Activated CD4-positive, alpha-beta T cell treated with anti-CD3 and anti-CD28 coated beads, Interleukin-2, amount 10 ng/mL, durations not matched to agents 24 days and 14 days (primary cell): ENCODE measurements at regions not wholly inside any gene's neighbourhood (a gene's known extent, or its start where the extent isn't known, plus 50 kb on each side); places are given as distances from the start of the nearest gene placed in this dataset.
"Not testable (repeated sequence)": the region's sequence is repeated elsewhere in the genome, so short reads cannot be mapped to it uniquely, and the experiment has no call there.

Experiments
- DNase-seq: peaks from one replicate; pipeline ENCODE4 v3.0.0; 2022
- H3K27ac Mint-ChIP-seq: one replicate; pipeline ENCODE4 v1.8.0; 2022; ENCODE audit warnings: mild to moderate bottlenecking, mixed read lengths
- H3K27me3 Mint-ChIP-seq: one replicate; pipeline ENCODE4 v1.8.0; 2022; ENCODE audit warnings: mixed read lengths
- H3K36me3 Mint-ChIP-seq: one replicate; pipeline ENCODE4 v1.8.0; 2022; ENCODE audit warnings: low read depth, mild to moderate bottlenecking, mixed read lengths
- H3K4me1 Mint-ChIP-seq: one replicate; pipeline ENCODE4 v1.8.0; 2021; ENCODE audit warnings: mixed read lengths
- H3K4me3 Mint-ChIP-seq: one replicate; pipeline ENCODE4 v1.8.0; 2022; ENCODE audit warnings: mild to moderate bottlenecking, moderate library complexity, mixed read lengths
- H3K9me3 Mint-ChIP-seq: one replicate; pipeline ENCODE4 v1.8.0; 2021; ENCODE audit warnings: mixed read lengths
- intact Hi-C: fragments of 100-400 bp; cut with micrococcal nuclease; formaldehyde crosslinking; loops from one replicate; pipeline ENCODE4 v1.15.1; 2023

GRCh38 chr5:167427641-167428040 is 863.8 kb upstream of the WWC1 start:
- H3K4me1 Mint-ChIP-seq, H3K9me3 Mint-ChIP-seq, DNase-seq, H3K4me3 Mint-ChIP-seq, H3K27me3 Mint-ChIP-seq, H3K36me3 Mint-ChIP-seq, intact Hi-C loops, H3K27ac Mint-ChIP-seq: not testable (repeated sequence)

GRCh38 chr5:167440846-167441245 is 850.6 kb upstream of the WWC1 start:
- Mint-ChIP-seq H3K4me3 (no peak overlapping the region), H3K36me3 (no peaks in the 10 kb centered on the region), H3K27ac (no peak overlapping the region), H3K9me3 (peaks cover 4% of the 10 kb centered on the region), H3K27me3 (no peaks in the 10 kb centered on the region), H3K4me1 (no peaks in the 10 kb centered on the region)
- DNase-seq: no peak
- intact Hi-C loops: no loop called here

- H3K9me3 Mint-ChIP-seq: peaks cover 4% of the 10 kb centered on the region
- no peak overlapping the region for H3K27ac Mint-ChIP-seq
- no peaks in the 10 kb centered on the region for H3K36me3 Mint-ChIP-seq
- H3K4me3 Mint-ChIP-seq: no peak overlapping the region
- intact Hi-C loops: no loop called here
- no peaks in the 10 kb centered on the region for H3K4me1 Mint-ChIP-seq
- DNase-seq: no peak
- H3K27me3 Mint-ChIP-seq: no peaks in the 10 kb centered on the region
These were observed 848.5 kb upstream of the WWC1 start for GRCh38 chr5:167442922-167443321.

DNA sequence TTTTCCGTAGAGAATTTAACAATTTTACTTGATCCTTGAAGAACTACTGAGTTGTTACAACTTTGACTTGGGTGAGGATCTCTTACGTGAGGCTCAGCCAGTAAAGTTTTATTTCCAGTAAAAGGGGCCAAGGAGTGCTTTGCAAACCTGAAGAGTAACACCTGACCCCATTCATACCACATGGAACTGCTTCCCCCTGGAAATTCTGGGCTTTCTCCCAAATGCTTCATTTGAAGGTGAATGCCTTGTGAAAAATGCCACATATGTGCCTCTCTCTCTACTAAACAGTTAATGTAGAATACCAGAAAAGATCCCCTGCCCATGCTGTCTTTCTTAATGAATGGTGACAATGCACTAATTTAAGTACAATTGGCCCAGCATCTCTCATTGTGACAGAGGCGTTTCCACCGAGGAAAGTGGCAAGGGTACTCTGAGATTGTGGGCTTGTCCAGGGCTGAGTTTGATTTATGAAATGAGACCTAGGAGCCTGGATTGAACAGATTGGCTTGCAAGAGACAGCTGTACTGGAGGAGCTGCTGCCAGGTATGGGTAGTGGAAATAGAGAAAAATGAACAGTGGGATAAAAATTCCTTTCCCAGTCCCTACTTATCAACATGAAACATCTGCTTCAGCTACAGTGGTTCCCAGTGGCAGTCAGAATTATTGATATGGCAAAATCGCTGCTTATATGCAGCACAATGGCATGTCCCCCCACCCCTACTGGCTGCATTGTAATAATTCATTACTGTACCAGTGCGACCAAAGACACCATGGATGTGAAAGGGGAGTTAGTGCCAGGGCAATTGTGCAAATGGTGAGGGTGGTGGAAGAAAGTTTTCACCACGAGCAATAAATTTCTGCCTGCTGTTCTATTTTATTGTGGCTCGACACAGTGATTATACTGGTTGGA is 843.7 kb upstream of the WWC1 start:
- Mint-ChIP-seq H3K36me3 (no peaks in the 10 kb centered on the region), H3K27ac (no peak overlapping the region), H3K4me3 (no peak overlapping the region), H3K27me3 (no peaks in the 10 kb centered on the region), H3K9me3 (no peaks in the 10 kb centered on the region), H3K4me1 (no peaks in the 10 kb centered on the region)
- no peak for DNase-seq
- intact Hi-C loops: no loop called here

- no peaks in the 10 kb centered on the region for H3K27me3 Mint-ChIP-seq
- H3K4me1 Mint-ChIP-seq: no peaks in the 10 kb centered on the region
- no peaks in the 10 kb centered on the region for H3K9me3 Mint-ChIP-seq
- no peak overlapping the region for H3K27ac Mint-ChIP-seq
- H3K36me3 Mint-ChIP-seq: no peaks in the 10 kb centered on the region
- H3K4me3 Mint-ChIP-seq: no peak overlapping the region
- intact Hi-C loops: no loop called here
- no peak for DNase-seq
These were observed 843.1 kb upstream of the WWC1 start for GRCh38 chr5:167448376-167448775.

DNA sequence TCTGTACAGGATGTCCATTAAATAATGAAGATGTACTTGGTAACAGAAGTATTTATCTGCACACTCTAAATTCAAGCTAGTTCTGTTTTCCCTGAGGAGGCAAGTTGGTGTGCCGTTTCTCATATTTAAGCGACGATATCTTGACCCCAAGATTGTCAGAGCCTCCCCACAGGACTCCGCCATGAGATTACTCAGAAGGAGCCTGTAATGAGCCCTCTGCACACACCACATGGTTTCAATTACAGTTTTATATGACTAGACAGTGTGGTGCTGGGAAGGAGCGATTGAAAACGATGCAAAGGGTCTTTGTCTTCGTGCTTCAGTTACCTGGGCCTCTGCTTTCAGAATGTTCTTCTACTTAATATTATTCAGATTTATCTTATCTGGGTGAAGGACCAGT is 840.4 kb upstream of the WWC1 start:
- no peaks in the 10 kb centered on the region for H3K27me3 Mint-ChIP-seq
- no peak overlapping the region for H3K27ac Mint-ChIP-seq
- H3K4me1 Mint-ChIP-seq: no peaks in the 10 kb centered on the region
- H3K9me3 Mint-ChIP-seq: no peaks in the 10 kb centered on the region
- H3K36me3 Mint-ChIP-seq: no peaks in the 10 kb centered on the region
- no peak for DNase-seq
- intact Hi-C loops: no loop called here
- H3K4me3 Mint-ChIP-seq: no peak overlapping the region

DNA sequence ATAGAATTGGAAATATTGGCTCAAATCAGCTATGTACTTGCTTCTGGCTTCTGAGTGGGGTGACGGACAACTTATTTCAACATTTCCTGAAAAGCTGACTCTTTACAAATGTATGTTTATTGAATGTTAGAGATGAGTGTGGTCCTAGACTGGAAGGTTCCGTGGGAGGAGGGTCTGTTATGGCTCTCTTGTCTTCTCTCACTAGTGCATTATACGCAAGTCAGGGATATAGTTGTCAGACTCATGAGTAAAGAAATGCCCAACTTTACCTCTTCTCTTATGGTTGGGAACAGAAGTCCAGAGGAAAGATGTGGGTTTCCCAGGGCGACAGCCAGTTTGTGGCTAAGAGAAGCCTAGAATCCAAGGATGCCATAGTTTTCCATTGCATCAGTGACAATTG is 839.3 kb upstream of the WWC1 start:
- H3K27me3 Mint-ChIP-seq: no peaks in the 10 kb centered on the region
- no peak overlapping the region for H3K4me3 Mint-ChIP-seq
- H3K4me1 Mint-ChIP-seq: no peaks in the 10 kb centered on the region
- DNase-seq: no peak
- H3K36me3 Mint-ChIP-seq: no peaks in the 10 kb centered on the region
- H3K27ac Mint-ChIP-seq: no peak overlapping the region
- H3K9me3 Mint-ChIP-seq: no peaks in the 10 kb centered on the region
- intact Hi-C loops: no loop called here

DNA sequence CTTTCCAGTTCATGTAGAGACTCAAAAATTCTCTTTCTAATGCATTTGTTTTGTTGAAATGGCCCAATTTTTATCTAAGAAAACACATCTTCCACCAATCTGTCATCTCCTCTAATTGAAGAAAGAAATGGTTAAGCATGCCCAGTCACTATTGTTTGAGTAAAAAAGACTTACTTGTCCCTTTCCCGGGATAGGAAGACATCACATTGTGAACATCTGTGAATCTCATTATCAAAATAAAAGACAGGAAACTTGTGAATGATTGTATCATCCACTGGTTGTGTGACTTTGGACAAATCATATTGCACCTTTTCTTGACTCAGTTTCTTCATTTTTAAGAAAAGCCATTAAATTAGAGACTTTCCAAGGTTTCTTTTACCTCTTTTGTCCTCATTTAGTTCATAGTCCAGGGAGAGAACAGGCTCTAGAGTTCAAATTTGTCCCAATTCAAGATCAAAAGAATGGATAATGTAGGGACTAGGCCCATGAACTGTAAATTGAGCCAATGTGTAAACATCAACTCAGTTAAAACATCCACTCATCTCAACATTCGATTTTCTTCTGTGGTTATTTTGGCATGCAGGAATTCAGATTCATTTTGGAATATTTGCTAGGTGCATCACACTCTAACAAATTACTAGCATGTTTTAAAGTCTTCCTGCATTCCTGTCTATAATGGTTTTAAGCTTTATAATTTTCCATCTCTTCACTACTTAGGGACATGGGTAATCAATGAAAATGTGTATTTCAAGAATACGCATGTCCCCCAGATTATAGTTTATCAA is 838.0 kb upstream of the WWC1 start:
- no peaks in the 10 kb centered on the region for H3K36me3 Mint-ChIP-seq
- no peaks in the 10 kb centered on the region for H3K27me3 Mint-ChIP-seq
- DNase-seq: no peak
- H3K4me1 Mint-ChIP-seq: no peaks in the 10 kb centered on the region
- no peak overlapping the region for H3K4me3 Mint-ChIP-seq
- intact Hi-C loops: no loop called here
- H3K27ac Mint-ChIP-seq: no peak overlapping the region
- no peaks in the 10 kb centered on the region for H3K9me3 Mint-ChIP-seq

DNA sequence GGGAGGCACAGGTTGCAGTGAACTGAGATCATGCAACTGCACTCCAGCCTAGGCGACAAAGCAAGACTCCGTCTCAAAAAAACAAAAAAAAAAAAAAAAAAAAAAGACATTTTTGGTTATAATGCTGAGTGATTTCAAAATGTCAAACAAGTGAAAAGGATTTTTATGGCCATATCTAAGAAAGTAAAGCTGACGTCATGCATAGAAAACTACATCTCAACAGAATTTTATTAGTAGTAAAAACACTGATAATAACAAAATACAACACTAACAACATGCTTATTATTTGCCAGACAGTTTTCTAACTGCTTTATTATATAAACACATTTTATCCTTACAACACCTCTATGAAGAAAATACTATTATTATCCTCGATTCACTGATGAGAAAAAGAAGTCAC is 833.0 kb upstream of the WWC1 start:
- no peaks in the 10 kb centered on the region for H3K27me3 Mint-ChIP-seq
- H3K4me1 Mint-ChIP-seq: no peaks in the 10 kb centered on the region
- H3K27ac Mint-ChIP-seq: no peak overlapping the region
- DNase-seq: no peak
- H3K36me3 Mint-ChIP-seq: no peaks in the 10 kb centered on the region
- intact Hi-C loops: no loop called here
- H3K9me3 Mint-ChIP-seq: no peaks in the 10 kb centered on the region
- H3K4me3 Mint-ChIP-seq: no peak overlapping the region

- H3K36me3 Mint-ChIP-seq: no peaks in the 10 kb centered on the region
- H3K9me3 Mint-ChIP-seq: no peaks in the 10 kb centered on the region
- H3K4me3 Mint-ChIP-seq: no peak overlapping the region
- intact Hi-C loops: no loop called here
- no peaks in the 10 kb centered on the region for H3K27me3 Mint-ChIP-seq
- DNase-seq: no peak
- no peak overlapping the region for H3K27ac Mint-ChIP-seq
- no peaks in the 10 kb centered on the region for H3K4me1 Mint-ChIP-seq
These were observed 830.9 kb upstream of the WWC1 start for GRCh38 chr5:167460449-167461020.

- intact Hi-C loops: no loop called here
- Mint-ChIP-seq H3K27me3 (no peaks in the 10 kb centered on the region), H3K4me3 (no peak overlapping the region), H3K4me1 (no peaks in the 10 kb centered on the region), H3K27ac (no peak overlapping the region), H3K9me3 (peaks cover 4% of the 10 kb centered on the region), H3K36me3 (no peaks in the 10 kb centered on the region)
- no peak for DNase-seq
These were observed 827.5 kb upstream of the WWC1 start for GRCh38 chr5:167463939-167464338.

- Mint-ChIP-seq H3K4me3 (no peak overlapping the region), H3K9me3 (peaks cover 4% of the 10 kb centered on the region), H3K27me3 (no peaks in the 10 kb centered on the region), H3K36me3 (no peaks in the 10 kb centered on the region), H3K4me1 (no peaks in the 10 kb centered on the region), H3K27ac (no peak overlapping the region)
- intact Hi-C loops: no loop called here
- DNase-seq: no peak
These were observed 824.5 kb upstream of the WWC1 start for GRCh38 chr5:167466992-167467391.

GRCh38 chr5:167472566-167473108 is 818.8 kb upstream of the WWC1 start:
- Mint-ChIP-seq H3K27me3 (no peaks in the 10 kb centered on the region), H3K27ac (no peak overlapping the region), H3K4me3 (no peak overlapping the region), H3K9me3 (no peaks in the 10 kb centered on the region), H3K4me1 (no peaks in the 10 kb centered on the region), H3K36me3 (no peaks in the 10 kb centered on the region)
- intact Hi-C loops: no loop called here
- no peak for DNase-seq

DNA sequence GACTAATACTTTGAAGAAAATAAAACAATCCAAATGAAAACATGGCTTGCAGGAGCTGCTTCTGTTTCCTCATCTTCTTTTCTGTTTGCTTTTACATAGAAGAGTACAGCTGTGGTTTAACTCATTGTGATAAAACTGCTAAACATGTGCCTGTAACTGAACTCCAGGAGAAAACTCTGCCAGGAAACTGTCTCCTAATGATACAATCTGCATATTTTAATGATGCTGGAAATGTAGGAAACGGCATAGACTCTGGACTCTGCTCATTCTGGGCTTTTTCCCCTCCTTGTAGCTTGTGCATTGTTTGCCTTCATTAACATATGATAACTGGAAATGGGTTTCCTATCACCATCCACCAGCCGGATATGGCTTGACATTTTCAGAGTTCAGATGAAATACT is 813.3 kb upstream of the WWC1 start:
- no peak overlapping the region for H3K4me3 Mint-ChIP-seq
- peaks cover 5% of the 10 kb centered on the region for H3K9me3 Mint-ChIP-seq
- H3K27me3 Mint-ChIP-seq: no peaks in the 10 kb centered on the region
- intact Hi-C loops: no loop called here
- H3K27ac Mint-ChIP-seq: no peak overlapping the region
- no peak for DNase-seq
- H3K36me3 Mint-ChIP-seq: no peaks in the 10 kb centered on the region
- H3K4me1 Mint-ChIP-seq: no peaks in the 10 kb centered on the region
